ENCODE measurements at regions not wholly inside any gene's neighbourhood (a gene's known extent, or its start where the extent isn't known, plus 50 kb on each side); places are given as distances from the start of the nearest gene placed in this dataset.

DNA sequence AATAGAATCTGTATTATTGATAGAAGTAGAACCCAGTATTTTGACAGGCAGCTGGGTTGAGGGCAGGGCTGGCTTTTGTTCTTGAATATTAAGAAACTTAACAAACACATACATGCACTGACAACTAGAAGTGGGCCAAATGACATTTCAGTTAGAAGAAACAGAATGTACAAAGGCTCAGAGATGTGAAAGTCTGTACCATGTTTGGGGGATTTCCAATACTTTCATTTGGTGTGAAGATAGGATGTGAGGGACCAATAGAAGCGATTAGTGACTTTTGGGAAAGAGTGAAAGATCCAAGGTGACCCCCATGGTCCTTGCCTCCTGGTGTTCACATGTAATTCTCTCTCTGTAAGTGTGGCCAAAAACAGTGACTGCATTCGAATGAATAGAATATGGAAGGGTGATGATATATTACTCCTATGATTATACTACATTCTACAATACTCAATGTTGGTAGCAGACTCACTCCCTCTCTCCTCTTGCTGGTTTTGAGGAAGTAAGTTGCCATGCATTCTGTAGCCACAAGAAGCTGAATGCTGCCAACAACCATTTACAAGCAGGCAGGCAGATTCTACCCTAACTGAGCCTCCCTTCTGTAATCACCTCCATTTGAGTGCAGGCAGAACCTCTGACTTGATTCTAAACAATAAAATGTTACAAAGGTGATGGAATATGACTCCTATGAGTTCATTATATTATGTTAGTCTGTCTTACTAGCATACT, 151.4 kb downstream of the TMEM168 start:
- no peak for TF ChIP-seq POLR2A (IDR thresholded peaks at IDR 0.05)
- TF ChIP-seq, protein P1, sequence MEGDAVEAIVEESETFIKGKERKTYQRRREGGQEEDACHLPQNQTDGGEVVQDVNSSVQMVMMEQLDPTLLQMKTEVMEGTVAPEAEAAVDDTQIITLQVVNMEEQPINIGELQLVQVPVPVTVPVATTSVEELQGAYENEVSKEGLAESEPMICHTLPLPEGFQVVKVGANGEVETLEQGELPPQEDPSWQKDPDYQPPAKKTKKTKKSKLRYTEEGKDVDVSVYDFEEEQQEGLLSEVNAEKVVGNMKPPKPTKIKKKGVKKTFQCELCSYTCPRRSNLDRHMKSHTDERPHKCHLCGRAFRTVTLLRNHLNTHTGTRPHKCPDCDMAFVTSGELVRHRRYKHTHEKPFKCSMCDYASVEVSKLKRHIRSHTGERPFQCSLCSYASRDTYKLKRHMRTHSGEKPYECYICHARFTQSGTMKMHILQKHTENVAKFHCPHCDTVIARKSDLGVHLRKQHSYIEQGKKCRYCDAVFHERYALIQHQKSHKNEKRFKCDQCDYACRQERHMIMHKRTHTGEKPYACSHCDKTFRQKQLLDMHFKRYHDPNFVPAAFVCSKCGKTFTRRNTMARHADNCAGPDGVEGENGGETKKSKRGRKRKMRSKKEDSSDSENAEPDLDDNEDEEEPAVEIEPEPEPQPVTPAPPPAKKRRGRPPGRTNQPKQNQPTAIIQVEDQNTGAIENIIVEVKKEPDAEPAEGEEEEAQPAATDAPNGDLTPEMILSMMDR (IDR thresholded peaks at IDR 0.05), result no peak

Data from uterus (tissue), 2 donors.